GM19193 (cell line): ENCODE measurements at regions not wholly inside any gene's neighbourhood (a gene's known extent, or its start where the extent isn't known, plus 50 kb on each side); places are given as distances from the start of the nearest gene placed in this dataset.

ENCODE experiments used
- POLR2A ChIP-seq: IDR thresholded peaks from 4 replicates; pipeline ENCODE4 v1.6.1; 2011; ENCODE audit not compliant: insufficient read depth, insufficient read length; ENCODE audit errors: extremely low read depth

- TF ChIP-seq POLR2A, result no peak
Observed at GRCh38 chr4:53804719-53805118, 213.4 kb upstream of the LNX1 start.

DNA sequence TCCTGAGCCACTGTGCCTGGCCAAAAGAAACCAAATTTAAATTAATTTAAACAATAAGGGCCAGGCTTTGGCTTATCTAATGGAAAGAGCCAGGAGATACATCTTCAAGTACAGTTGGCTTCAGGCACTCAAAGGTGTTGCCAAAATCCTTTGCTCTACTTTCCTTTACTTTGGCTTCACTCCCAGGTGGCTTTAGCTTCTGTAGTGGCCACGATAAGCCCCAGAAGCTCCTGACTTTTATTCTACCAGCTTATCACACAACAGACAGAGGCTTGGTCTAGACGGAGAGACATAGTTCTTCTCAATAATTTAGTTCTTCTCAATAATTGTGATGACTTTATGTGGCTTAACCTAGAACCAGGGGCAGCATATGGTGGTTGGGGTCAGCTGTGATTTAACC is 211.2 kb upstream of the LNX1 start:
- TF ChIP-seq POLR2A, result no peak

GRCh38 chr4:53801373-53801772 is 210.1 kb upstream of the LNX1 start:
- TF ChIP-seq POLR2A, result no peak

GRCh38 chr4:53800741-53801140 is 209.5 kb upstream of the LNX1 start:
- TF ChIP-seq POLR2A, result no peak

GRCh38 chr4:53793096-53793495 is 201.8 kb upstream of the LNX1 start:
- no peak for TF ChIP-seq POLR2A

- TF ChIP-seq POLR2A, result no peak
Observed at GRCh38 chr4:53790286-53790685, 199.0 kb upstream of the LNX1 start.

- TF ChIP-seq POLR2A, result no peak
Observed at GRCh38 chr4:53788621-53789020, 197.3 kb upstream of the LNX1 start.

- TF ChIP-seq POLR2A, result no peak
Observed at GRCh38 chr4:53788011-53788410, 196.7 kb upstream of the LNX1 start.

GRCh38 chr4:53786632-53787031 is 195.3 kb upstream of the LNX1 start:
- TF ChIP-seq POLR2A, result no peak

- TF ChIP-seq POLR2A, result no peak
Observed at GRCh38 chr4:53785996-53786395, 194.7 kb upstream of the LNX1 start.

GRCh38 chr4:53784112-53784511 is 192.8 kb upstream of the LNX1 start:
- TF ChIP-seq POLR2A, result no peak

DNA sequence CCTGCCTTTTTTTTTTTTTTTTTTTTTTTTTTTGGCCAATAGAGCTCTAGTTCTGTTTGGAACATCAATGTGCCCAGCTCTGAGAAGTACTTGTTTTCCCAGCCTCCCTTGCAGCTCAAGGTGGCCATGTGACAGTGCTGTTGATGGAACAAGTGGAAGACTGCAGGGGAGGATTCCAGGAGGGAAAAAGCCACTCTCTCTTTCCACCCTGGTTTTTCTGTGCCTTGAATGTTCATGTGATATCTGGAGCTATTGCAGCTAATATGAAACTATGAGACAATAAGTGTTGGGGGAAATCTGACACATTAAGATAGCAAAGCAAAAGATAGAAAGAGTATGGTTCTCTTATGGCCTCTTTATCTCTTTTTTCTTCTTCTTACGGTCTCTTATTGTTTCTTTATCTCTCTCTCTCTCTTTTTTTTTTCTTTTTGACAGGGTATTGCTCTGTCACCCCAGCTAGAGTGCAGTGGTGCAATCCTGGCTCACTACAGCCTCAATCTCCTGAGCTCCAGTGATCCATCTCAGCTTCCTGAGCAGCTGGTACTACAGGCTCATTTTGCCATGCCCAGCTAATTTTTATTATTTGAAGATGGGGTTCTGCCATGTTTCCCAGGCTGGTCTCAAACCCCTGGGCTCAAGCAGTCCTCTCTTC is 192.0 kb upstream of the LNX1 start:
- TF ChIP-seq POLR2A, result no peak

DNA sequence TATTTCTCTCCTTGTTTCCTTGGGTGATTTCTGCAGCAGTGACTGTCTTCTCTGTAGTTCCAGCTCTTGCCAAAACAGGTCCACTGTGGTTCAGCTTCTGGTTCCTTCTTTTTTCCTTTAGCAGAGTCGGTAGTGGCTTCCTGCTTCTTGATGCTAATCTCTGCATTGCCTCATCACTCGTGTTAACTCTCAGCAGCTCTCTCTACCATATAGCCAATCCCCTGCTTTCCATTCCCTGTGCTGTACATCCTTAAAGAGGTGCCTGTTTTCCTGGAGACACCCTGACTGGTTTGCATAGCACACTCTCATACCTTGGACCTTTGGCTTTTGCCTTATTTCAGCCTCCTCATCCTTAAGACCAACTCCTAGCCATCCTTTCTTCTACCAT is 191.2 kb upstream of the LNX1 start:
- no peak for TF ChIP-seq POLR2A

GRCh38 chr4:53781629-53782457 is 190.6 kb upstream of the LNX1 start:
- TF ChIP-seq POLR2A, result no peak

GRCh38 chr4:53780736-53781400 is 189.6 kb upstream of the LNX1 start:
- TF ChIP-seq POLR2A, result no peak

- no peak for TF ChIP-seq POLR2A
Observed at GRCh38 chr4:53779025-53779424, 187.7 kb upstream of the LNX1 start.
